ENCODE measurements at regions not wholly inside any gene's neighbourhood (a gene's known extent, or its start where the extent isn't known, plus 50 kb on each side); places are given as distances from the start of the nearest gene placed in this dataset.

GRCh38 chrX:3994315-3994714, 280.9 kb upstream of the PRKX start:
- intact Hi-C loops (cut with micrococcal nuclease) = no loop called here
- BruUV-seq (replicated peaks) = no TSS peak

More at GRCh38 chrX:3994315-3994714, 280.9 kb upstream of the PRKX start:
- H3K79me1 ChIP-seq (ENCODE audit: low read depth in 1 of 2, low read length in 2 of 2) = no peaks in the 10 kb centered on the region
- DNase-seq (no peak), ATAC-seq (ENCODE audit: low read depth) (no peak)
- no peak overlapping the region for H3K4ac ChIP-seq (ENCODE audit: low read depth, low read length)
- dilution Hi-C loops (cut with HindIII; ENCODE audit: low sequenced_read_pairs, unreplicated experiment) = no loop called here
- no peaks in the 10 kb centered on the region for H3K27me3 ChIP-seq (ENCODE audit: control insufficient read depth, insufficient read depth, low read length)
- ChIA-PET CTCF (no interaction called here), POLR2A (ENCODE audit: unreplicated experiment) (no interaction called here)
- H3K23ac ChIP-seq (ENCODE audit: low read depth, low read length) = no peak overlapping the region
- H3K18ac ChIP-seq (ENCODE audit: low read depth, low read length) = no peak overlapping the region
- H2BK120ac ChIP-seq (ENCODE audit: low read depth, low read length) = no peak overlapping the region
- H3K36me3 ChIP-seq (ENCODE audit: control insufficient read depth, insufficient read depth, low read length) = no peaks in the 10 kb centered on the region
- H3K4me1 ChIP-seq (ENCODE audit: control insufficient read depth, insufficient read depth, low read length) = no peaks in the 10 kb centered on the region
- no peak overlapping the region for H4K91ac ChIP-seq (ENCODE audit: insufficient read depth, low read depth, low read length)
- H4K5ac ChIP-seq (ENCODE audit: low read depth, low read length) = no peak overlapping the region
- peaks cover under 1% of the 10 kb centered on the region; the same call in 1 of the 2 replicates for H3K9me3 ChIP-seq (ENCODE audit: control insufficient read depth, insufficient read depth, low read length)
- no peak overlapping the region for H3K4me3 ChIP-seq (ENCODE audit: insufficient read depth, low read depth, low read length)
- H3K9me1 ChIP-seq (ENCODE audit: insufficient read depth, low read length) = no peaks in the 10 kb centered on the region
- in situ Hi-C loops (cut with MboI; ENCODE audit: low sequenced_read_pairs) = no loop called here
- TF ChIP-seq BHLHE40 (IDR thresholded peaks at IDR 0.05; ENCODE audit: low read depth, low read length) (no peak), MAFK (IDR thresholded peaks at IDR 0.05; ENCODE audit: low read depth, low read length) (no peak)
- H3K56ac ChIP-seq (ENCODE audit: extremely low read depth, insufficient read depth, low read length) = no peak overlapping the region
- H3K14ac ChIP-seq (replicated peaks; ENCODE audit: low read depth, low read length) = no peak overlapping the region
- H4K8ac ChIP-seq (ENCODE audit: low read depth in 2 of 2, low read length in 2 of 2) = no peak overlapping the region
- no peak overlapping the region for H2AK5ac ChIP-seq (ENCODE audit: low read depth, low read length)
- H4K20me1 ChIP-seq (ENCODE audit: insufficient read depth, low read length) = no peaks in the 10 kb centered on the region
- no peak overlapping the region for H2BK15ac ChIP-seq (ENCODE audit: low read depth, low read length)
- no peak overlapping the region for H2BK20ac ChIP-seq (ENCODE audit: low read depth, low read length)
- WGBS, 2 experiments (ENCODE audit: extremely low coverage in 2 of 2, insufficient read length in 1 of 2) = no CpG with 5 or more reads among the region's 1 CpG
- H2AK9ac ChIP-seq (replicated peaks; ENCODE audit: low read depth, low read length, poor library complexity) = no peak overlapping the region
- no peak overlapping the region for H3K4me2 ChIP-seq (ENCODE audit: low read depth, low read length)
- no peak overlapping the region for H2BK5ac ChIP-seq (ENCODE audit: low read depth, low read length, poor library complexity, severe bottlenecking)
- no peak overlapping the region for H2AFZ ChIP-seq (replicated peaks; ENCODE audit: low read length, poor library complexity)
- H3K9ac ChIP-seq (ENCODE audit: low read depth, low read length) = no peak overlapping the region
- H3K27ac ChIP-seq (ENCODE audit: insufficient read depth, low read length) = no peak overlapping the region

All from IMR-90 (cell line).